ENCODE measurements at regions not wholly inside any gene's neighbourhood (a gene's known extent, or its start where the extent isn't known, plus 50 kb on each side); places are given as distances from the start of the nearest gene placed in this dataset.

DNA sequence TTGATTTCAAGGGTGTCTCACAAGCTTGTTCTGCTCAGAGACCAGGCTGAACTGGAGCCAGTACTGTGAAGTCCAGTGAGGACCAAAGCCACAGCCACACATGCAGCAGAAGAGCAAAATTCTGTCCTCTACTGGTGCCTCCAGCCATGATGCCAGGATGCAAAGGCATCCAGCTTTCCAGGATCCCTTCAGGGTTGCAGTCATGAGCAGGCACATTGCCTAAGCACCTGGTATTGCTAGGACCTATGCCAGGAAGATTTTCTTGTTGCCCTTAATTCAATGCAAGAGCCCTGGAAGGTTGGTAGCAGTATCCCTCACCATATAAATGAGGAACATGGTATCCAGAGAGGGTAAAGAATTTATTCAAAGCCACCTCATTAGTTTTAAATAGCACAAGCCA, 78.9 kb upstream of the CYRIA start:
- H3K4me1 ChIP-seq (ENCODE audit: control insufficient read depth in 2 of 2, insufficient read depth in 2 of 2, low read length in 1 of 2) = peaks cover 0 to 2% of the 10 kb centered on the region in 2 donors
- no peak overlapping the region for H3K4me3 ChIP-seq (ENCODE audit: low read depth in 1 of 2, low read length in 2 of 2)
- H3K27me3 ChIP-seq (ENCODE audit: control insufficient read depth in 1 of 2, insufficient read depth in 2 of 2, low read length in 2 of 2) = no peaks in the 10 kb centered on the region
- H3K27ac ChIP-seq (ENCODE audit: low read depth in 2 of 2, low read length in 1 of 2) = no peak overlapping the region
- no peaks in the 10 kb centered on the region for H3K36me3 ChIP-seq (ENCODE audit: control insufficient read depth in 2 of 2, insufficient read depth in 2 of 2, low read length in 1 of 2)
- H3K9me3 ChIP-seq (ENCODE audit: control insufficient read depth in 2 of 2, insufficient read depth in 1 of 2, low read depth in 1 of 2, low read length in 1 of 2) = no peaks in the 10 kb centered on the region

DNA sequence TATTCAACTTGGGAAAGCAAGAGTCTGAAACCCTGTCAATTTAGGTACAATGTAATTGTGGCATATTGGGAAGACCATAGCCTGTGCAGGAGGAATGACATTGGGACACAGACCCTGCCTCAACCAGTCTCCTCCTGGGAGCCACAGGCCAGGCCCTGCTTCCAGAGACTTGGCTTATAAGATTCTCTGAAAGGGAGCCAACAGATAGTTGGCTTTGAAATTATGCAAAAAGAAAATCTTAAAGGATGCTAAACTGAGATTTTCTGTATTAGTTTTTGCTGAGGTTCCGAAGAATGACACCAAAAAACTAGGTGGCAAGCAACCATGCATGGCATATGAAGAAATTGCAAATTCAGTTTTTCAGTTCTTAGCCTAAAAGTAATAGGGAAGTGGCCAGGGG, 76.4 kb upstream of the CYRIA start:
- H3K9me3 ChIP-seq (ENCODE audit: control insufficient read depth in 2 of 2, insufficient read depth in 1 of 2, low read depth in 1 of 2, low read length in 1 of 2) = no peaks in the 10 kb centered on the region
- H3K27me3 ChIP-seq (ENCODE audit: control insufficient read depth in 1 of 2, insufficient read depth in 2 of 2, low read length in 2 of 2) = no peaks in the 10 kb centered on the region
- no peak overlapping the region for H3K27ac ChIP-seq (ENCODE audit: low read depth in 2 of 2, low read length in 1 of 2)
- 79 to 84% methylated on average over 1 of the region's 1 CpG for WGBS, 2 donors
- H3K4me3 ChIP-seq (ENCODE audit: low read depth in 1 of 2, low read length in 2 of 2) = no peak overlapping the region
- H3K4me1 ChIP-seq (ENCODE audit: control insufficient read depth in 2 of 2, insufficient read depth in 2 of 2, low read length in 1 of 2) = peaks cover 0 to 4% of the 10 kb centered on the region in 2 donors
- H3K36me3 ChIP-seq (ENCODE audit: control insufficient read depth in 2 of 2, insufficient read depth in 2 of 2, low read length in 1 of 2) = no peaks in the 10 kb centered on the region

DNA sequence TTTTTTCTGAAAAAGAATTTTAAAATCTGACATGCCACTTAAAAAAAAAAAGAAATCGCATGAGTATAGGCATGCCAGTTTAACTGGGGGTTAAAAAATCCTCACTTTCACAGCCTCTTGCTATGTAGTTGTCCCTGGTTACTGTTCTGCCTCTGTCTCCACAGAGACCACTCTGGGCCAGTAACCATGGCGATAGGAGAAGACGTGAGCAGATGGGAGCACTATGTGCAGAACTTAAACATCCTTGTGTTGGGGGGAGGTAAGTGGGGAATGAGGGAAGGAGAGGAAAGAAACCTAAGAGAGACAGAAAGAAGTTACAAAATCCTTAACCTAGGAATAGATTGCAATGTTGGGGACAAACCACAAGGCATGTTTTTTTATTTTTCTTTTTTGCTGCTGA, 75.9 kb upstream of the CYRIA start:
- H3K4me1 ChIP-seq (ENCODE audit: control insufficient read depth in 2 of 2, insufficient read depth in 2 of 2, low read length in 1 of 2) = peaks cover 0 to 4% of the 10 kb centered on the region in 2 donors
- H3K27ac ChIP-seq (ENCODE audit: low read depth in 2 of 2, low read length in 1 of 2) = no peak overlapping the region
- no peaks in the 10 kb centered on the region for H3K36me3 ChIP-seq (ENCODE audit: control insufficient read depth in 2 of 2, insufficient read depth in 2 of 2, low read length in 1 of 2)
- no peaks in the 10 kb centered on the region for H3K27me3 ChIP-seq (ENCODE audit: control insufficient read depth in 1 of 2, insufficient read depth in 2 of 2, low read length in 2 of 2)
- no peaks in the 10 kb centered on the region for H3K9me3 ChIP-seq (ENCODE audit: control insufficient read depth in 2 of 2, insufficient read depth in 1 of 2, low read depth in 1 of 2, low read length in 1 of 2)
- H3K4me3 ChIP-seq (ENCODE audit: low read depth in 1 of 2, low read length in 2 of 2) = no peak overlapping the region
- 75 to 78% methylated on average over 3 of the region's 3 CpGs for WGBS, 2 donors

DNA sequence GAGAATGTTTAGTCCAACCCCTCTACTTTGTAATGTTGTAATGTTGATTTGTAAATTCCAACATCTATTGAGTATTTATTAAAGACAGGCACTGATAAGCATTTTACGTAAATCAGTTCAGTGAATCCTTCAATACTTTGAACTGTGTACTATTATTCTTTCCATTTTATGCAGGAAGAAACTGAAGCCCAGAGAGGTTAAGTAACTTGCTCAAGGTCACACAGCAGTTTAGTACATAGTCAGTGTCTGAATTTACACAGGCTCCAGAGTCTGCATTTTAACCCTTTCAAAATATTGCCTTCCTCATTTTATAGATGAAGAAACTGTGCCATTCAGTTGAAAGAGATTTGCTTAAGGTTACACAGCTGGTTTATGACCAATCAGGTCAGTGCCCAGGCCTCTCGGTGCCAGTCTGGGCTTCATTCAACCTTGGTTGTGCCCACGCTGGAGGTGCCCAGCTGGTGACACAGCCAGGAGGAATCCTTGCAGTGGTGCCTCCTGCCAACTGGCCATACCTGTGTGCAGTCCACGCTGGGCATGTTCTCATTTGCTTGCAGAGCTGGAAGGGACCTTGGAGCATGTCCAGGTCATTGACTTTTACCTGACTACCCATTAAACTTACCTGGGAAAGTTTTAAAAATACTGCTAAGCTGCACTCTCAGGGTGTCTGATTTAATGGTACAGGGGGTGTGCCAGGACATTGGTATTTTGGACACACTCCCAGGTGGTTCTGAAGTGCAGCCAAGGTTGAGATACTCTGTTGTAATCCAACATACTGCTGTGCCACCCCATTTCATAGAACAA, 74.3 kb upstream of the CYRIA start:
- H3K4me1 ChIP-seq (ENCODE audit: control insufficient read depth in 2 of 2, insufficient read depth in 2 of 2, low read length in 1 of 2) = peaks cover 0 to 4% of the 10 kb centered on the region in 2 donors
- H3K36me3 ChIP-seq (ENCODE audit: control insufficient read depth in 2 of 2, insufficient read depth in 2 of 2, low read length in 1 of 2) = no peaks in the 10 kb centered on the region
- 53 to 59% methylated on average over 4 of the region's 4 CpGs for WGBS, 2 donors
- no peak overlapping the region for H3K4me3 ChIP-seq (ENCODE audit: low read depth in 1 of 2, low read length in 2 of 2)
- H3K9me3 ChIP-seq (ENCODE audit: control insufficient read depth in 2 of 2, insufficient read depth in 1 of 2, low read depth in 1 of 2, low read length in 1 of 2) = no peaks in the 10 kb centered on the region
- H3K27ac ChIP-seq (ENCODE audit: low read depth in 2 of 2, low read length in 1 of 2) = peak overlapping the region; percentile 41 to 57
- H3K27me3 ChIP-seq (ENCODE audit: control insufficient read depth in 1 of 2, insufficient read depth in 2 of 2, low read length in 2 of 2) = no peaks in the 10 kb centered on the region

DNA sequence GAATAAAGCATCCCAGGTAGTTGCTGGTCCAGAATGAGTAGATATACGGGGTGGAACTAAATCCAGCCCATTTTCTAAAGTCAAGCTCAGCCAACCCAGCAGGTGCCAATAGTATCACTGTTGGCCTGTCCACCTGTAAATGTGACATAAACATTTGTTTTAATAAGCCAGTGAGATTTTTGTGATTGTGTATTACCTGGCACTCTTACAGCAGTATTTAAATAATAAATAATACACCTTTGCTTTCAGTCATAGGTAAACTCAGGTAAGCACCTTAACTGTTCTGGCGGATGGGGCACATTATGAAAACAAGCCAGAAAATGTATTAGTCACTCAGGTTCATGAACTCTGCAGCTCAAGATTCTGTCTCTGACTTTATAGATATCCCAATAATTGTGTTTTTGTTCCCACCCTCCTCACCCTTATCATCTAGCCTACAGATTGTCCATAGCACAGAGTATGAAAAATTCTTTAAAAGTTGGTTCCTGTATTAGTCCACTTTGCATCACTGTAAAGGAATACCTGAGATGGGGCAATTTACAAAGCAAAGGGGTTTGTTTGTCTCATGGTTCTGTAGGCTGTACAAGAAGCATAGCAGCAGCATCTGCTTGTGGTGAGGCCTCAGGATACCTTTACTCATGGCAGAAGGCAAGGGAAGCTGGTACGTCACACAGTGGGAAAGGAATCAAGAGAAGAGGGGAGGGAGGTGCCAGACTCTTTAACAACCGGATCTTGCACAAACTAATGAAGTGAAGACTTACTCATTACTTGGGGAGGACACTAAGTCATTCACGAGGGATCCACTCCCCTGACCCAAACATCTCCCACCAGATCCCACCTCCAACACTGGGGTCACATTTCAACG, 73.0 kb upstream of the CYRIA start:
- 49 to 63% methylated on average over 6 of the region's 6 CpGs for WGBS, 2 donors
- peak overlapping the region in 1 of 2 donors; percentile 6 for H3K27ac ChIP-seq (ENCODE audit: low read depth in 2 of 2, low read length in 1 of 2)
- no peaks in the 10 kb centered on the region for H3K36me3 ChIP-seq (ENCODE audit: control insufficient read depth in 2 of 2, insufficient read depth in 2 of 2, low read length in 1 of 2)
- no peaks in the 10 kb centered on the region for H3K9me3 ChIP-seq (ENCODE audit: control insufficient read depth in 2 of 2, insufficient read depth in 1 of 2, low read depth in 1 of 2, low read length in 1 of 2)
- H3K27me3 ChIP-seq (ENCODE audit: control insufficient read depth in 1 of 2, insufficient read depth in 2 of 2, low read length in 2 of 2) = no peaks in the 10 kb centered on the region
- H3K4me1 ChIP-seq (ENCODE audit: control insufficient read depth in 2 of 2, insufficient read depth in 2 of 2, low read length in 1 of 2) = peaks cover 0 to 4% of the 10 kb centered on the region in 2 donors
- H3K4me3 ChIP-seq (ENCODE audit: low read depth in 1 of 2, low read length in 2 of 2) = no peak overlapping the region

DNA sequence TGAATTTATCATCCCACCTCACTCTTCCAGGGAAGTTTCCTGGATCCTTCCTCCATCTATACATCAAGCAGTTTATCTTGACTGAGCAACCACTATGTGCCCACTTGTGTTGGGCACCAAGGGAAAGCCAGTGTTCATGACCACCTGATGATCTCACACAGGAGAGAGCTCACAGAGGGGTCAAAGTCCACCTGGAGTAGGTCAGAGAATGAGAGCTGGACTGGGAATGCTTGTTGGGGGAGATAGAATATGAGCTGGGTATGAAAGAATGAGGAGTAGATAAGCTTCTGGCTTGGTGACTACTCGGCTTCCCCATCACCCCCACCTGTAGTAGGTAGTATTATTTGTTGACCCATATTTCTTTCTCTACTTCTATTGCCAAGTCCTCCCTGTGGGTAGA, 72.2 kb upstream of the CYRIA start:
- H3K27me3 ChIP-seq (ENCODE audit: control insufficient read depth in 1 of 2, insufficient read depth in 2 of 2, low read length in 2 of 2) = no peaks in the 10 kb centered on the region
- H3K27ac ChIP-seq (ENCODE audit: low read depth in 2 of 2, low read length in 1 of 2) = no peak overlapping the region
- H3K36me3 ChIP-seq (ENCODE audit: control insufficient read depth in 2 of 2, insufficient read depth in 2 of 2, low read length in 1 of 2) = no peaks in the 10 kb centered on the region
- no peak overlapping the region for H3K4me3 ChIP-seq (ENCODE audit: low read depth in 1 of 2, low read length in 2 of 2)
- WGBS, 2 donors = 61 to 73% methylated on average over 1 of the region's 1 CpG
- peaks cover 0 to 4% of the 10 kb centered on the region in 2 donors for H3K4me1 ChIP-seq (ENCODE audit: control insufficient read depth in 2 of 2, insufficient read depth in 2 of 2, low read length in 1 of 2)
- no peaks in the 10 kb centered on the region for H3K9me3 ChIP-seq (ENCODE audit: control insufficient read depth in 2 of 2, insufficient read depth in 1 of 2, low read depth in 1 of 2, low read length in 1 of 2)

DNA sequence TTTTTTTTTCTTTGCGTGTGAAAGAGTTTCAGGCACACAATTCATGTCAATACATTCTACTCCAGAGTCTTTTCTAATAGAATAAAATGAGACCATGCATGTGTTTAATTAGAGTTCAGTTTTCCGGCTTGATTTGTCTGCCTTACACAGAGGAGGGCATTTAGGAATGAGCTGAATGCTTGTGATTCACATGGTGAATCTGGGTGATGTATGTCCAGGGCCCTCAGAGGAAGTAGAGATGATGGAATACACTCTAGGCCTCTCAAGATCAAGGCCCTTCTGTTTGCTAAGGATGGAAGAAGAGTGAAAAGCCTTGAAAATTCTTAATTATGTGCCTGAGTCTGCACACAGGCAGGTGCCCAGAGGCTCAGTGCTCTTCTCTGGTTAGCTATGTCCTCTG, 71.0 kb upstream of the CYRIA start:
- WGBS, 2 donors = 83 to 96% methylated on average over 2 of the region's 2 CpGs
- no peaks in the 10 kb centered on the region for H3K27me3 ChIP-seq (ENCODE audit: control insufficient read depth in 1 of 2, insufficient read depth in 2 of 2, low read length in 2 of 2)
- H3K4me1 ChIP-seq (ENCODE audit: control insufficient read depth in 2 of 2, insufficient read depth in 2 of 2, low read length in 1 of 2) = peaks cover 0 to 4% of the 10 kb centered on the region in 2 donors
- H3K9me3 ChIP-seq (ENCODE audit: control insufficient read depth in 2 of 2, insufficient read depth in 1 of 2, low read depth in 1 of 2, low read length in 1 of 2) = no peaks in the 10 kb centered on the region
- no peak overlapping the region for H3K4me3 ChIP-seq (ENCODE audit: low read depth in 1 of 2, low read length in 2 of 2)
- no peak overlapping the region for H3K27ac ChIP-seq (ENCODE audit: low read depth in 2 of 2, low read length in 1 of 2)
- H3K36me3 ChIP-seq (ENCODE audit: control insufficient read depth in 2 of 2, insufficient read depth in 2 of 2, low read length in 1 of 2) = no peaks in the 10 kb centered on the region

DNA sequence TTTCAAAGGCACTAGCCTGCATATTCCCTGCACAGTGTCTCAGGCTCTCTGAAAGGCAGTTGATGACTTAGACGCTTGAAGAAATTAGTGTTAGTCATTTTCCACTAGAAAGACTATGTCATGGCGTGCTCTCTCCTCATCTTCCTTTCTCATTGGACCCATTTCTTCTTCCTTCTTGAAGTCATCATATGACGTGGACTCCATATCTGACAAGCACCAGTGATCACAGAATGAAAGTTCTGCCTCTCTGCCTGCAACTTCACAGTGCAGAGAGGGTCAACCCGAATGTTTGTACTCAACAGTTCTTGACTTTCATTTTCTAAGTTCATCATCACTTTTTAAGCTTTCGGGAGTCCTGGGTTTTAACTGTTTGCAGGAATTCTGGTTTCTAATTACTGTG, 63.7 kb upstream of the CYRIA start:
- no peak overlapping the region for H3K27ac ChIP-seq (ENCODE audit: low read depth in 2 of 2, low read length in 1 of 2)
- no peaks in the 10 kb centered on the region for H3K27me3 ChIP-seq (ENCODE audit: control insufficient read depth in 1 of 2, insufficient read depth in 2 of 2, low read length in 2 of 2)
- no peak overlapping the region for H3K4me3 ChIP-seq (ENCODE audit: low read depth in 1 of 2, low read length in 2 of 2)
- H3K4me1 ChIP-seq (ENCODE audit: control insufficient read depth in 2 of 2, insufficient read depth in 2 of 2, low read length in 1 of 2) = no peaks in the 10 kb centered on the region
- no peaks in the 10 kb centered on the region for H3K9me3 ChIP-seq (ENCODE audit: control insufficient read depth in 2 of 2, insufficient read depth in 1 of 2, low read depth in 1 of 2, low read length in 1 of 2)
- H3K36me3 ChIP-seq (ENCODE audit: control insufficient read depth in 2 of 2, insufficient read depth in 2 of 2, low read length in 1 of 2) = no peaks in the 10 kb centered on the region
- 80 to 84% methylated on average over 5 of the region's 5 CpGs for WGBS, 2 donors

DNA sequence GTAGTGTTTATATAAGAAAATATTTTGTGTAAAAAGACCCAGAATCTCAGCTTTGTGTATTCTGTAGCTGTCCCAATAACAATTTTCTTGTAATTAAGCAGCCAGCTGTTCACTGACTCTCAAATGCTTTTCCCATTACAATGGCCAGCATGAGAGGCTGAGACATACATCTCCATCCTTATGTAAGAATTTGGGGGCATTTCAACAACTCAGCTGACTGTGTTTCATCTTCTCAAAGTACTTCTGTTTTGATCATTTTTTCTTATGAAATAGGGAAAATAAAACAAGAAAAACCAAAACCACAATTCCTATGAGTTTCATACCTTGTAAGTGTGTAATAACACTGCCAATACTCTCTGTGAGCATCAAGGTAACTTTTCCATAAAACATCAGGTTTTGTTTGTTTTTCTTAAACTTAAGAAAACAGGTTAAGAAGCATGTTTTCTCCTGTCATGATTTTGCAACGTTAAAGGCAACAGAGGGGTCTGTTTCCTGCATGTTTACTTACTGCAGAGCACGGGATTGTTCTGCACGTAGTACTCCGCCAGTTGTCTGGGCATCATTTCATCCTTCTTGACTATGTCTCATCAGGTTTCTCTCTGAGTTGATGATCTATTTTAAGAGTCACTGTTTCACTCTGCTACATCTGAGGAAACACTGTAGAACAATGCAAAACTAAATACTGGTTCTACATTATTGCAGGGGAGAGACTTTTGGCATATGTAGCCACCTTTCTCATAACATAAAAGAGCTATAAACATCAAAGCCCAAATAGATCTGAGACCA, 62.9 kb upstream of the CYRIA start:
- 62 to 72% methylated on average over 4 of the region's 4 CpGs for WGBS, 2 donors

More for the DNA sequence above, 62.9 kb upstream of the CYRIA start:
- H3K9me3 ChIP-seq (ENCODE audit: control insufficient read depth in 2 of 2, insufficient read depth in 1 of 2, low read depth in 1 of 2, low read length in 1 of 2) = no peaks in the 10 kb centered on the region
- H3K4me1 ChIP-seq (ENCODE audit: control insufficient read depth in 2 of 2, insufficient read depth in 2 of 2, low read length in 1 of 2) = no peaks in the 10 kb centered on the region
- H3K27ac ChIP-seq (ENCODE audit: low read depth in 2 of 2, low read length in 1 of 2) = no peak overlapping the region
- no peaks in the 10 kb centered on the region for H3K27me3 ChIP-seq (ENCODE audit: control insufficient read depth in 1 of 2, insufficient read depth in 2 of 2, low read length in 2 of 2)
- no peaks in the 10 kb centered on the region for H3K36me3 ChIP-seq (ENCODE audit: control insufficient read depth in 2 of 2, insufficient read depth in 2 of 2, low read length in 1 of 2)
- no peak overlapping the region for H3K4me3 ChIP-seq (ENCODE audit: low read depth in 1 of 2, low read length in 2 of 2)

Measured in esophagus (tissue), 2 donors.